Astrocyte of the cerebellum (primary cell): ENCODE measurements at regions not wholly inside any gene's neighbourhood (a gene's known extent, or its start where the extent isn't known, plus 50 kb on each side); places are given as distances from the start of the nearest gene placed in this dataset.
"Not testable (repeated sequence)": the region's sequence is repeated elsewhere in the genome, so short reads cannot be mapped to it uniquely, and the experiment has no call there.

Source experiments
- DNase-seq: peaks from one replicate; pipeline ENCODE4 v3.0.0-alpha.2; 2011; ENCODE audit warnings: low read depth
- H3K4me3 ChIP-seq: 2 replicates; pipeline ENCODE4 v1.5.1; 2011; ENCODE audit warnings: mild to moderate bottlenecking, low read depth, low read length, moderate library complexity
- CTCF ChIP-seq: IDR thresholded peaks from 2 replicates; pipeline ENCODE4 v1.5.1; 2012; ENCODE audit warnings: low read length, low read depth, moderate library complexity, mild to moderate bottlenecking; ENCODE audit errors: missing control alignments
- in situ Hi-C: cut with HindIII; loops from 2 replicates; pipeline ENCODE4 v1.10.0; 2017; ENCODE audit warnings: low sequenced_read_pairs

- DNase-seq, result peak; percentile 3
- no peak overlapping the region for H3K4me3 ChIP-seq
- no peak for TF ChIP-seq CTCF
- in situ Hi-C loops, result no loop called here
These were observed 683.2 kb upstream of the IGFBP3 start for GRCh38 chr7:46604241-46604661.

- in situ Hi-C loops, result no loop called here
- no peak for TF ChIP-seq CTCF
- no peak for DNase-seq
- H3K4me3 ChIP-seq, result no peak overlapping the region
These were observed 682.7 kb upstream of the IGFBP3 start for GRCh38 chr7:46603780-46604179.

GRCh38 chr7:46603296-46603752 is 682.3 kb upstream of the IGFBP3 start:
- no peak for TF ChIP-seq CTCF
- in situ Hi-C loops, result no loop called here
- no peak overlapping the region for H3K4me3 ChIP-seq
- DNase-seq, result no peak

- DNase-seq, result no peak
- in situ Hi-C loops, result no loop called here
These were observed 679.3 kb upstream of the IGFBP3 start for GRCh38 chr7:46600340-46600739.

GRCh38 chr7:46594831-46595230 is 673.8 kb upstream of the IGFBP3 start:
- in situ Hi-C loops, H3K4me3 ChIP-seq, DNase-seq: not testable (repeated sequence)

More at GRCh38 chr7:46600340-46600739, 679.3 kb upstream of the IGFBP3 start:
- no peak for TF ChIP-seq CTCF
- no peak overlapping the region for H3K4me3 ChIP-seq

- H3K4me3 ChIP-seq, in situ Hi-C loops, DNase-seq: not testable (repeated sequence)
These were observed 670.1 kb upstream of the IGFBP3 start for GRCh38 chr7:46590918-46591905.

- no peak for DNase-seq
- TF ChIP-seq CTCF, result no peak
- in situ Hi-C loops, result no loop called here
- H3K4me3 ChIP-seq, result no peak overlapping the region
These were observed 668.2 kb upstream of the IGFBP3 start for GRCh38 chr7:46589286-46589685.
